Head of caudate nucleus (tissue), 42 donors: ENCODE measurements at regions not wholly inside any gene's neighbourhood (a gene's known extent, or its start where the extent isn't known, plus 50 kb on each side); places are given as distances from the start of the nearest gene placed in this dataset.

Source experiments
- DNase-seq, 42 donors: peaks; one replicate each; pipeline versions ENCODE4 v3.0.0 to v3.0.0-alpha.2; 2020 to 2021; ENCODE audit warnings: mixed read lengths in 7 of 42
- intact Hi-C: fragments of 100-400 bp; cut with DNase I; formaldehyde crosslinking; loops from one replicate; pipeline ENCODE4 v1.15.0; 2022

DNA sequence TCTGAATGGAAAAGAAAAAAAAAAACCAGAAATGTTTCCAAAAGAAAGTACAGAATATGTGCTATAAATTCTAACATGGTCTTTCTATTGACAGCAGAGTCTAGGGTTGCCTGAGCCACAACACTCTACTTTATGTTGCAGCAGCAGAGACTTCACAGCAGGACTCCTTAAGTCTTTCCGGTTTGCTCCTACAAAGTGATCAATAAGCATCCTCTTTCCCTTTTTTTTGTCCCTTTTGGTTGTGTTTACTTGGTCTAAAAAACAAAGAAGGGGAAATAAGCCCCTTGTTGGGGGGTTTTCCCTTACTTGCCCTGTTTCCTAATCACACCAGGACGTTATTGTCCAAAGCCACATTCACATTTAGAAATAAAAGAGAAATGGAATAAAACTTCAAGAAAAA lies 163.1 kb upstream of the MPPED2 start:
- intact Hi-C loops: no loop called here
- DNase-seq: no peak

DNA sequence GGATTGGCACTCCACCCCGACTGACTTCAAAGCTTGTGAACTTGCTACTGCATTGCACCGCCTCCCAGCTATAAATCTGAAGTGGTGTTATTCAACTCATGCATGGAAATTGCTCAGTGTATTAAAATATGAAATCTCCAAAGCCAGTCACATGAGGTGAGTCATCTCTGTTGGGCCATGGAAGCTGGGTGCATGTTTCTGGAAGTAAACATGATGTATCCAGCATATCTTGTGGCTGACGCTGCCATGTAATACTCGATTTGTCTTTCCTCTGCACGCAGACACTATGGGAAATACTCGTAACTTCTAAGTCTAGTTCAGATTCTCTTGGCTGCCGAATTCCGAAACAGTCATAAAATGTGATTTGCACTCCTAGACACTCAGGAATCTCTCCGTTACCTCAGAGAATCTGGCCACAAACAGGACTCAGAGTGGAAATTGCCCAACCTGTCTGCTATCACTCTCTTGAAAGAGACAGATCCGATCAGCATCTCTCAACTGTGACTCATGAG lies 154.9 kb upstream of the MPPED2 start:
- intact Hi-C loops: no loop called here
- no peak for DNase-seq

DNA sequence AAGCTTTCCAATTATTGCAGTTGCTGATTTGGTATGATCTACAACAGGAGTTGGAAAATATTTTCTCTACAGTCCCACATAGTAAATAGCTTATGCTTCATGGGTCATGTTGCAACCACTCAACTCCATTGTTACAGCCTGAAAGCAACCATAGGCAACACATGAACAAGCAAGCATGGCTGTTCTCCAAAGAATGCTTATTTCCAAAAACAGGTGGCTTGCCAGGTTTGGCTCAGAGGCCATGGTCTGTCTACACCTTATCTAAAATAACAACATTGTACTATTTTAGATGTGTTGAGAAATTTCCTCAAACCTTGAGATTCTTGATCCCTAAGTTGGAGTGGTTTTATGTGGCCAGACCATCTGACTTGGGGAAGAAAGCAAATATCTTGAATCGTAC lies 153.9 kb upstream of the MPPED2 start:
- intact Hi-C loops: no loop called here

DNA sequence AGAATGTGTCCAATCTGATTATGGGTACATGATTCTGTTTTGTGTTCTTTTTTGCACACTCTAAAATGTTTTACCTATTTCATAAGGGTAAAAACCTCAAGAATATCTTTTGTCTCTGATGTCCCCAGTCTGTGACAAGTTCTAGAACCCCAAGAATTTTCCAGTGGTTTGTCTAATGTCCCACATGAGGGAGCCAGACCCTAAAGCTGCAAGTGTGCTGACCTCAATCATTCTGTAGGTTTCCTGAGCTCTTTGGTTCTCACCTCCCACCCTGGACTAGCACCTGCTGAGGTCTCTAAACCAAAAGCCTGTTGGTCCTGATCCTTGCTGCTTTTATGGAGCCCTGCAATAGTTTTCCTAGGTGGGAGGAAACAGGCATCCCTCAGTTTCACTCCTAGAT lies 149.8 kb upstream of the MPPED2 start:
- DNase-seq: no peak
- intact Hi-C loops: no loop called here

More for the DNA sequence above, 153.9 kb upstream of the MPPED2 start:
- no peak for DNase-seq

DNA sequence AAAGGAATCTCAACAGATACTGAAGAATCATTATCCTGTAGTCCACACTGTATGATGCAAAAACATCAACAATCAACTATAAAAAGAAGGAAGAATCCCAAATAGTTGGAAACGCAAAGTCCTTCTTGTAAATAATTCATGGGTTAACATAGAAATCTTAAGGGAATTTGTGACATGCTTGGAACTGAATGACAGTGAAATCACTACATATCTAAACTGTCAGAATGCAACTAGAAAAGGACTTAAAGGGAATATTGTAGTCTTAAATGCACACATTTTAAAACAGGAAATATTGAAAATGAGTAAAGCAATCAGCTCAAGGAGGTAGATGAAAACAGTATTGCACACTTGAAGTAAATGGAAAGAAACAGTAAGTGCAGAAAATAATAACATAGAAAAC lies 147.6 kb upstream of the MPPED2 start:
- no peak for DNase-seq
- intact Hi-C loops: no loop called here

DNA sequence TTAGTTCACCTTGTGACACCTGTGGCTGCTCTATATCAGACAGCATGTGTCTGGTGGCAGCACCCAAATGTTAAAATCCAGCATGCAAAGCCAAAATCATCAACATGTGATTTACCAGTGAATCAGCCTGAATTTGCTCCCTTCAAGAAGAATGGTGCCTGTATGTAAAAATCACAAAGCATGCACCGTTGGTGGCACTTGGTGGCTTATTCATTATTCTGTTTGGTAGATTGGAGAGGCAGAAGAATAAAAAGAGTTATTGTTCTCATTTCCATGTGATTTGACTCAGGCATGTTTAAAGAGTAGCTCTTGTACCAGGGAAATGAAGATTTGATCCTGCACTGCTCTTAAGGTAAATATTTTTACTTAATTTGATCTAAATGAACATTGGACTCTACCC lies 143.9 kb upstream of the MPPED2 start:
- no peak for DNase-seq
- intact Hi-C loops: no loop called here

DNA sequence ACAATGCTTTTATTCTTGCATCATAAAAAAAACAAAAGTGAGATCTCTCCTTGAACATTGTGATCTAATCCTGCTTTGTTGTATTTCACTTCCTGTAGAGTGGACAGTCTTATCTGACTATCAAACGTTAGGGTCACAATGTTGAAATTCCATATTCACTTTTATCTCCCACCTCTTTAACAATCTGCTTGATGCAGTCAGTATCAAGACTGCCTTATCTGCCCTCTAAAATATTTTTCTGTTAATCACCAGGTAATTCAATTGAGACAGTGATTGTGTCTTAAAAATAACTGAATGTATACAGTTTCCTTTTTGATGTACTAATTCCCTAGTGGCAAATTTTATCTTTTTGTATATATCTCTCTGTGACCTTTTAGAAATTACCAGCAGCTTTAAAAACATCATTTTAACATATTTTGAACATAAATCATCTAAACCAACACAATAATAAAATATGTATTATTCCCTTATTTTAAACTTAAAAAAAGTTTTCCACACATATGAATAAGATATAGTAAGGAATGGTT lies 143.1 kb upstream of the MPPED2 start:
- intact Hi-C loops: no loop called here
- DNase-seq: no peak

DNA sequence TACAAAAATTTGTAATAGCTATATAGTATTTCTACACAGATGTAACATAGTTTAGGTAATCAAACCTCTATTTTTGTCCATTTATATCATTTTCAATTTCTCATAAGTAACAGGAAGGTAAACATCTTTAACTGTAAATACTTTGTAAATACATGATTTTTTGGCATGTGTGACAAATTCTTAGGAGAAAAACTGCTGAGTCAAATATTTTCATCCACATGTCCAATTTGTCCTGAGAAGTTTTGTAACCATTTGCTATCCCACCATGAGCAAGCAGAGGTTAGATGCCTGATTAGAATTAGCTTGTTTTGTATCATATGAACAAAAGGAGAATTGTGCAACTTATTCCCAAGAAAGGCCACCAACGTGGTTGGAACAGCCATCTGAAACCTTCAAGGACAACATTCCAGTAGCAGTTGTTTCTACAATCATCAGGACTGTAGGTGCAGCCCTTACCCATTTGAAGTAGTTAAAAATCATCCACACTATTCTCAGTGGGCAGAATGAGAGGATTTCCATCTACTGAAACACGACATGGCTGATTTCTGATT lies 139.6 kb upstream of the MPPED2 start:
- no peak for DNase-seq
- intact Hi-C loops: no loop called here

DNA sequence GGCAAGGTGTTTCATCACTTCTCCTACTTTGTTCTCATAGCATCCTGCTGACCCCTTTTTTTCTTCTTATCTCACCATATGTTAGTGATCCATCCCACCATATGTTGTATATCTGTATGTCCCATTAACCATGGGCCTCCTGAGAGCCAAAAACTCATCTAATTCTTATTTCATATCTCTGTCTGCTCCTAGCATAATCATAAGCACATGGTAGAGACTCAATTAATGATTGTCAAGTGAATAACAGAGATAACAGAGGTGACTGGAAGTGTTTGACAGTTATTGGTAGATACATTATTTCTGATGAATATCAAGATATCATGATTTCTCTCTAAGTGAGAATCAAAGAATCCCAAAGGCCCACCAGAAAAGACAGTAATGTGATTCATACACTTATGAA lies 138.1 kb upstream of the MPPED2 start:
- DNase-seq: no peak
- intact Hi-C loops: no loop called here

DNA sequence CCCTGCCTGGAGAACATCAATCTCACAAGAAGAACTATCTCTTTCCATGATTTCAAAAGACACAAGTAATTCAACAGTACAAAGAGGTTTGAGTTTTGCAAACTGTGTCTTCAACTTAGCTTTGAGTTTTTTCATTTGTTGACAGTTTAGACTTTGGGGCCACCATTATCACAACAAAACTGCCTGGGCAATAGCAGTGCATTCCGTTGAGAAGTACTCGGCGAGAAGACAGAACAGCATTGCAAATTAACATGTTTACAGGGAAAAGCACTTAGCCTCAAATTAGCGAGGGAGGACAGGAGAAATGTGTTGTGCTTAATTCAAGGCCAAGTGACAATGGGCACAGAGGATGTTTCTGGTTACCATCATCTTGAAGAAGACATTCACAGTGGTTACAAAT lies 133.2 kb upstream of the MPPED2 start:
- no peak for DNase-seq

DNA sequence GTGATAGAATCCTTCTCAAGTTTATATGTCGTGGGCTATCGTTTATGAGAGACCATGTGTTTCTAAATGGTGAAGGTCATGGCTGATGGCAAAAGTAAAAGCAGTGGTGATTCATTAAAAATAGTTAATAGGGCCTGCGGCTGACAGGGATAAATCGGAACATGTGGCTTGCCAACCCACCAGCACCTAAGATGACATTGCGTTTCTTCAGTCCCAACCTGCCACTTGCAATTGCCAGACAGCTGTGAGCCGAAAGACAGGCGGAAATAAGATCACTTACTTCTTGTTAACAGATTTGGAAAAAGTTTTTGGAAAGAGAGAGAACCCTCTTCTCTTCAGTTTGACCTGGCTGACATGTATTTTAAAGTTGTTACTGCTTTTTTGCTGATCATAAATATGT lies 131.5 kb upstream of the MPPED2 start:
- DNase-seq: no peak
- intact Hi-C loops: no loop called here

More for the DNA sequence above, 133.2 kb upstream of the MPPED2 start:
- intact Hi-C loops: no loop called here

DNA sequence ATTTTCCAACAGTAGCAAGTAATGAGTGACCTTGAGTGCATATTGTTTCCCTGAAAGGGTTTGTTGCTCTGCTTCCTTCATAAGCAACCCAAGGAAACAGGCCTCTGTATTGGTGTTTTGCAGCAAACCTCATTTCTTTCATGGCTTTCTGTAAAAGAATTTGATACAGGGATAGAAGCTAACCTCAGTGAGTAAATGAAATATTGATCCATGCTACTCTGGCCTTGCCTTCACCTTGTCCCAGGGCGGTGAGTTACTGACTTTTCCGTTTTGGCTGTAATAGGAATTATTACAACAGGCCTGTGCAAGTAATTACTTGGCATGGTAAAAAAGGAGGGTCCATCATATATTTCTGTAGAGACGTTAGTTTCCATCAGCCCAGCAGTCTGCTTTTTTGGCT lies 130.9 kb upstream of the MPPED2 start:
- no peak for DNase-seq
- intact Hi-C loops: no loop called here

DNA sequence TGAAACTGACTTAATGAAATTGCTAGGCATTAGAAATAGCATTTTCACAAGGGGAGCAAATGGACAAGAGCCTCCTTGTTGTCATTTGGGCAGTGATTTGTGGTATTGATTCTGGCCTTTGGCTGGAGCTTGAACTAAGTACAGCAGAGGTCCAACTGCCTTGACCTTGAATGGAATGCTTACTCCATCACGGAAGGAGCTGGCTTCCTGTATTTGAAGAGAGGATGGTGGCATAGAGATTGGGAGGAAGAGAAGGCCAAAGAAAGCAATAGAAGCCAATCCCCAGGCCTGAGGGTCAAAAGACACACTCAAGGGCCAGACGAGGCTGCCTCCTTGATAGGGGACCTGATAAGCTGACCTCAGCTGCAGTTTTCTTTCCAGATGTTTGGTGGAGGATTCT lies 126.6 kb upstream of the MPPED2 start:
- intact Hi-C loops: no loop called here
- DNase-seq: no peak

DNA sequence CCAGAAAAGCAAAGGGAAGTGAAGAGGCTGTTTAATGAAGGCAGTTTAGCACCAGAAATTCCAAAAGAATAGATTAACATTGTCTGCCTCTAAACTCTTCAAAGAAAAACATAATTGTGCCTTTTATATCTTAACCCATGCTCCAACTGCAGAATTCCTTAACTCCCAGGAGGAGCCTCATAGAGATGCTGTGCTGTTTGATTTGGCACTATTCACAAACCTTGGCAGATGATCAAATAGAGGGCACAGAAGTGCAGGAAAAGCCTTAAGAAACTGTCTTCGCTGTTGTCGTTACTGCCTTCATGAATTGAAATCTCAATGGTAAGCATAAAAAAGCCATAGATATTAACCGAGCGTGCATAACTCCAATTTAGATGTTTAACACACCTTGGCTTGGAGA lies 124.1 kb upstream of the MPPED2 start:
- no peak for DNase-seq
- intact Hi-C loops: no loop called here

DNA sequence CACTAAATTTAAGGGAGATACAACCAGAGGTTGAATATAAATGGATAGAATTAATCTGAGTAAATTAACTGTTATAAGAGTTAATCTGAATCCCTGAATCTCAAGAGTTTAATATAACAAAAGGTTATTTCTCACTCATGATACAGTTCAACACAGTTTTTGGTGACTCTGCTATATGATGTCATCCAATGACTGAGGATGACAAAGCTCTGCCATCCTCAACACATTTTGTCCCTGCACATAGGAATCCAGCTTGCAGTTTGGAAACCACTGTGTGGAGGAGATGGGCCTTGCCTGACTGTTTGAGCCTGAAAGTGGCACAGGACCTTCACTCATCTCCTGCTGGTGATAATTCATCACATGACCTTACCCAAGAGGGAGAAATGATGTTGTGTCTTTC lies 121.0 kb upstream of the MPPED2 start:
- intact Hi-C loops: no loop called here
- no peak for DNase-seq

DNA sequence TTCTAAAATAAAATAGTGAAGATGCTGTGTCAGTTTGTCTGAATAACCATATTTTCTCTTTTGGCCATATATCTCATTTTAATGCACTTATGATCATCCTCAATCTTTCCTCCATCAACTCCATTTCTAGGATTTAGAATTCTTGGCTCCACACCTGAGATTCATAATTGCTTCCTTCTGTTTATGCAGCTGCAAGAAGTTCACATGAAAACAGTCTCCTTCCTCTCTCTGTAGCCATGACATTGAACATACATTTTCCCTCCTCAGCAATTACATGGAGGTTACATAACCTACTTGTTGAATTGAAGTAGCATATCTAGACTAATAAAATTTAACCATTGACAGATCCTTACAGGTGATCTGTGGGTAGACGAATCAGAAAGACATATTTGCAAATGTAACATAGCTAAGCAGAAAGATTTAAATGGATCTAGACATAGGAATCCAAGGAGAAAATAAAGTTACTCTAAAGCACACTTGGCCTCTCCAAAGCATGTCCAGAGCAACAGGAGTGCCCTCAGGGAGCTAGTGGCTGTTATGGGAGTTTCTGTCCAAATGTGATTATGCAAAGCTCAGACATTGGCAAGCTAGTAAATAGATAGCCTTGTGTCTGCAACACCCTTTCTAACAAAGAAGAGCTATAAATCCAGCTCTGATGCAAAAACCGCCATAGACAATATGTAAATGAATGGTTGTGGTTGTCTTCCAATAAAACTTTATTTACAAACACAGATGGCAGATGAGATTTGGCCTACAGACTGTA lies 119.9 kb upstream of the MPPED2 start:
- intact Hi-C loops: no loop called here
- no peak for DNase-seq

DNA sequence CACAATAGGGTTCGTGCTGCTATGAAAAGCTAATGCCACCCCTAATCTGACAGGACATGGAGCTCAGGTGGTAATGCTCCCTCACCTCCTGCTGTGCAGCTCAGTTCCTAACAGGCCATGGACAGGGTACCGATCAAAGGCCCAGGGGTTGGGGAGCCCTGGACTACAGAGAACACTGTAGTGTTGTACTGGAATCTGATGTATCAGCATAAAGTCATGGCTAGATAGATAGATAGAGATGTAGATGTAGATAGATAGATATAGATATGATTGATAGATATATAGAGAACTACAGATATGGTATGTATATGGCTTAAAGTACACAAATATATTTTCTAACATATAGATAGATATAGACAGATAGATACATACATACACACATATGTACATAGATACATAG lies 112.3 kb upstream of the MPPED2 start:
- intact Hi-C loops: no loop called here
- DNase-seq: no peak

DNA sequence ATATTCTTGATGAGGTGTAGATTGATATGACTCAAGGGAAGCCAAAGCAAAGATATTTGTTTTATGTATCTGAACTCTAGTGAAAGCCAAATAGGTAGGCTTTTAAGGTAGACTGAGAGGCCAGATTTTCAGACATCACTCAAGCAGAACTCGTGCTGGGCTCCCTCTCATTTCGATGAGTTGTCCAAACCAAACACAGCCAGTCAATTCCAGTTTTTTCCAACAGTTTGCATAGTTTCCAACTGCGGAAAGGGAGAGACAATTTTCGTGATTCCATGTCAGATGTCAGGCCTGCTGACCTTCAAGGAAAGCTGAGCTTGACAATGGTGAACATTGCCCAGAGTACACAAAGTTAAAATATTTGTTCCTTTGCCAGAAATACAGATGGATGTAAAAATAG lies 110.9 kb upstream of the MPPED2 start:
- intact Hi-C loops: no loop called here
- no peak for DNase-seq

DNA sequence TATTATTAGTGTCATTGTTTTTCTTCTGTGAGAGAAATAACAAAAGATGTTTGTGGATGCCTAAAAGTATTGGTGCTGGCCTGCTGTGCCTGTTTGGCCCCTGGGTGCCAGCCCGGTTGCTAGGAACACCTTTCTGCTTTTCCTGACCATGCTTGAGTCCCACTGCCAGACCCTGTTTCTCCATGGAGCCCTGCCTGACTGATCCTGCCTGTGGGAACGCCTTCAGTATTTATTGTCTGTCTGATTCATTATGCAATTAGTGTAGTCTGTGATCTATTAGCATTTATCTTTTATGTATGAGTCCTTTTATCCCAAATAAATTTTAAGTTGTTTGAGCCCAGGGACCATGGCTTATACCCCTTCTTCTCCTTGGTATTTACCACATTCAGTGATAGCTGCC lies 98.6 kb upstream of the MPPED2 start:
- intact Hi-C loops: no loop called here
- DNase-seq: no peak

DNA sequence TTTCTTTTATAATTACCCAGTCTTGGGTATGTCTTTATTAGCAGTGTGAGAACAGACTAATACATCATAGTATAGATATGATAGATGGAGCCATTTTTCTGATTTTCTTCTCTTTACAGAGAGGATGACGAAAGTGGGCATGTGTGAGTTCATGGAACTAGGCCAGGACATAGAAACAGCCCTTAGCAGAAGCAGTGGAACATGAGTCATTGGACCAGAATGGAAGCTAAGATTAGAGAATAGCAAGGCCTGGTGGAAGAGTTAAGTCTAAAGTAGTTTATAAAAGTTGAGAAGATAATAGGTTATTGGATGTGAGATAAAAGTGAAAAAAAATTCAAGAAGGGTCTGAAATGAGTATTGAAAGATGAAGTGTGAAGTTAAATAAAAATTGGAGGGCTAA lies 97.0 kb upstream of the MPPED2 start:
- no peak for DNase-seq
- intact Hi-C loops: no loop called here

DNA sequence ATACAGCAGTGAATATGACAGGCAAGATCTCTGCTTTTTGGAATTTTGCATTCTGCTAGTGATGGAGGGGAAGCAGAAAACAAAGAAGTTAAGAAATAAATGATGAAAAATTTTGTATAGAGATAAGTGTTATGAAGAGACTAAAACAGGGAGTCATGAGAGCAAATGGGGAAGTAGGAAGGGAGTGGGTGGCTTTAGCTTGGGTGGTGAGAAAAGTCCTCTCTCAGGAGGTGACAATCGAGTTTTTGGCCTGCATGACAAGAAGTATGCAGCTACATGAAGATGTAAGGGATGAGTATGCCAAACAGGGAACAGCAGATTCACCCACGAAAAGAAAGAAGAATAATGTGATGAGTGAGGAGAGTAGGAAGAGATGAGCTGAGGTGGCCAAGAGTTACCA lies 80.7 kb upstream of the MPPED2 start:
- DNase-seq: no peak
- intact Hi-C loops: no loop called here
